ENCODE measurements at regions not wholly inside any gene's neighbourhood (a gene's known extent, or its start where the extent isn't known, plus 50 kb on each side); places are given as distances from the start of the nearest gene placed in this dataset.

- ChIA-PET POLR2A (ENCODE audit: low non-redundant PET) (no interaction called here), CTCF (no interaction called here)
- no peak for TF ChIP-seq CTCF (conservative IDR thresholded peaks at IDR 0.05; ENCODE audit: low read depth)
- no peak overlapping the region for H3K27ac ChIP-seq
- no peak for DNase-seq (ENCODE audit: low spot score)
These were observed 139.4 kb upstream of the DIO2 start for GRCh38 chr14:80350707-80351106.

- no peak overlapping the region for H3K27ac ChIP-seq
- ChIA-PET POLR2A (ENCODE audit: low non-redundant PET) (no interaction called here), CTCF (interaction anchor here (0.6 to 1.0 kb wide), 2 partner anchors 11 to 1203 kb away, joined by 3 to 4 read pairs; no protein-coding TSS in a partner anchor)
- DNase-seq (ENCODE audit: low spot score) = no peak
- TF ChIP-seq CTCF (conservative IDR thresholded peaks at IDR 0.05; ENCODE audit: low read depth) = no peak
These were observed 135.1 kb upstream of the DIO2 start for GRCh38 chr14:80346395-80346794.

GRCh38 chr14:80344208-80344607 is 132.9 kb upstream of the DIO2 start:
- DNase-seq (ENCODE audit: low spot score) = no peak
- TF ChIP-seq CTCF (conservative IDR thresholded peaks at IDR 0.05; ENCODE audit: low read depth) = no peak
- POLR2A ChIA-PET (ENCODE audit: low non-redundant PET) = no interaction called here
- CTCF ChIA-PET = interaction anchor here (0.7 kb wide), 1 partner anchor 519 kb away, joined by 3 read pairs; no protein-coding TSS in a partner anchor
- no peak overlapping the region for H3K27ac ChIP-seq

GRCh38 chr14:80336608-80337106 is 125.4 kb upstream of the DIO2 start:
- ChIA-PET CTCF (interaction anchor here (0.8 kb wide), 1 partner anchor 9 kb away, joined by 3 read pairs; no protein-coding TSS in a partner anchor), POLR2A (ENCODE audit: low non-redundant PET) (no interaction called here)
- H3K27ac ChIP-seq = no peak overlapping the region
- no peak for TF ChIP-seq CTCF (conservative IDR thresholded peaks at IDR 0.05; ENCODE audit: low read depth)
- no peak for DNase-seq (ENCODE audit: low spot score)

- no peak overlapping the region for H3K27ac ChIP-seq
- no peak for DNase-seq (ENCODE audit: low spot score)
- TF ChIP-seq CTCF (conservative IDR thresholded peaks at IDR 0.05; ENCODE audit: low read depth) = no peak
- ChIA-PET CTCF (no interaction called here), POLR2A (ENCODE audit: low non-redundant PET) (no interaction called here)
These were observed 114.4 kb upstream of the DIO2 start for GRCh38 chr14:80325688-80326087.

GRCh38 chr14:80325112-80325511 is 113.8 kb upstream of the DIO2 start:
- CTCF ChIA-PET = interaction anchor here (0.5 kb wide), 1 partner anchor 642 kb away, joined by 3 read pairs; no protein-coding TSS in a partner anchor
- POLR2A ChIA-PET (ENCODE audit: low non-redundant PET) = no interaction called here
- no peak for DNase-seq (ENCODE audit: low spot score)
- TF ChIP-seq CTCF (conservative IDR thresholded peaks at IDR 0.05; ENCODE audit: low read depth) = no peak
- no peak overlapping the region for H3K27ac ChIP-seq
